GM12891 (cell line): ENCODE measurements at regions not wholly inside any gene's neighbourhood (a gene's known extent, or its start where the extent isn't known, plus 50 kb on each side); places are given as distances from the start of the nearest gene placed in this dataset.

ENCODE experiments used
- PAX5 ChIP-seq: IDR thresholded peaks from 2 replicates; pipeline ENCODE4 v1.6.1; 2011; ENCODE audit warnings: low read length, moderate library complexity, mild to moderate bottlenecking; ENCODE audit not compliant: insufficient read depth, severe bottlenecking
- POLR2A ChIP-seq: IDR thresholded peaks from 2 replicates; pipeline ENCODE4 v1.6.1; 2011; ENCODE audit warnings: low read depth, low read length, control low read depth
- POLR2AphosphoS5 ChIP-seq: IDR thresholded peaks from 2 replicates; pipeline ENCODE4 v1.6.1; 2011; ENCODE audit warnings: low read depth, low read length, control low read depth
- POU2F2 ChIP-seq: IDR thresholded peaks from 2 replicates; pipeline ENCODE4 v1.6.1; 2011; ENCODE audit warnings: low read depth, mild to moderate bottlenecking, control low read depth, low read length, moderate library complexity
- TAF1 ChIP-seq: IDR thresholded peaks from 2 replicates; pipeline ENCODE4 v1.6.1; 2011; ENCODE audit warnings: low read depth, low read length, control low read depth

- TF ChIP-seq TAF1: no peak
- TF ChIP-seq POLR2AphosphoS5: no peak
- no peak for TF ChIP-seq POLR2A
- no peak for TF ChIP-seq POU2F2
- TF ChIP-seq PAX5: no peak
These were observed 112.4 kb upstream of the IRX2 start for GRCh38 chr5:2863675-2864433.
